ENCODE measurements at regions not wholly inside any gene's neighbourhood (a gene's known extent, or its start where the extent isn't known, plus 50 kb on each side); places are given as distances from the start of the nearest gene placed in this dataset.

GRCh38 chr4:36516522-36517095, 235.2 kb downstream of the DTHD1 start:
- H3K4me3 Mint-ChIP-seq, result no peak overlapping the region
- no peaks in the 10 kb centered on the region for H3K4me1 Mint-ChIP-seq
- no peaks in the 10 kb centered on the region for H3K27me3 Mint-ChIP-seq
- H3K9me3 Mint-ChIP-seq, result peaks cover 5% of the 10 kb centered on the region in 2 donors
- H3K27ac Mint-ChIP-seq, result no peak overlapping the region
- H3K36me3 Mint-ChIP-seq, result no peaks in the 10 kb centered on the region
- no peak for DNase-seq
- no peak for ATAC-seq (replicated peaks)

GRCh38 chr4:36523182-36523581, 241.8 kb downstream of the DTHD1 start:
- Mint-ChIP-seq H3K27me3 (no peaks in the 10 kb centered on the region), H3K4me1 (no peaks in the 10 kb centered on the region), H3K27ac (no peak overlapping the region), H3K9me3 (peaks cover 5 to 10% of the 10 kb centered on the region in 2 donors), H3K36me3 (no peaks in the 10 kb centered on the region), H3K4me3 (no peak overlapping the region)
- ATAC-seq (replicated peaks) (no peak), DNase-seq (no peak)

- no peaks in the 10 kb centered on the region for H3K4me1 Mint-ChIP-seq
- no peak overlapping the region for H3K4me3 Mint-ChIP-seq
- peaks cover 4 to 17% of the 10 kb centered on the region in 2 donors for H3K9me3 Mint-ChIP-seq
- DNase-seq, result no peak
- no peak for ATAC-seq (replicated peaks)
- no peaks in the 10 kb centered on the region for H3K36me3 Mint-ChIP-seq
- no peaks in the 10 kb centered on the region for H3K27me3 Mint-ChIP-seq
- no peak overlapping the region for H3K27ac Mint-ChIP-seq
Observed at GRCh38 chr4:36532670-36533379, 251.4 kb downstream of the DTHD1 start.

GRCh38 chr4:36533944-36534343, 252.5 kb downstream of the DTHD1 start:
- Mint-ChIP-seq H3K9me3 (peaks cover 4 to 12% of the 10 kb centered on the region in 2 donors), H3K4me3 (no peak overlapping the region), H3K4me1 (no peaks in the 10 kb centered on the region), H3K27ac (no peak overlapping the region), H3K27me3 (peaks cover 0 to 6% of the 10 kb centered on the region in 2 donors), H3K36me3 (no peaks in the 10 kb centered on the region)
- ATAC-seq (replicated peaks) (no peak), DNase-seq (no peak)

GRCh38 chr4:36547383-36547782, 266.0 kb downstream of the DTHD1 start:
- H3K27ac Mint-ChIP-seq, result no peak overlapping the region
- ATAC-seq (replicated peaks) (no peak), DNase-seq (no peak)
- no peaks in the 10 kb centered on the region for H3K27me3 Mint-ChIP-seq
- no peaks in the 10 kb centered on the region for H3K9me3 Mint-ChIP-seq
- H3K4me3 Mint-ChIP-seq, result no peak overlapping the region
- no peaks in the 10 kb centered on the region for H3K4me1 Mint-ChIP-seq
- H3K36me3 Mint-ChIP-seq, result no peaks in the 10 kb centered on the region

GRCh38 chr4:36549252-36549651, 267.8 kb downstream of the DTHD1 start:
- DNase-seq, result no peak
- H3K36me3 Mint-ChIP-seq, result no peaks in the 10 kb centered on the region
- no peaks in the 10 kb centered on the region for H3K4me1 Mint-ChIP-seq
- H3K9me3 Mint-ChIP-seq, result no peaks in the 10 kb centered on the region
- H3K27me3 Mint-ChIP-seq, result no peaks in the 10 kb centered on the region
- H3K4me3 Mint-ChIP-seq, result no peak overlapping the region
- H3K27ac Mint-ChIP-seq, result no peak overlapping the region
- ATAC-seq (replicated peaks), result no peak

GRCh38 chr4:36549992-36550391, 268.6 kb downstream of the DTHD1 start:
- Mint-ChIP-seq H3K4me3 (no peak overlapping the region), H3K36me3 (no peaks in the 10 kb centered on the region), H3K27ac (no peak overlapping the region), H3K4me1 (no peaks in the 10 kb centered on the region), H3K27me3 (no peaks in the 10 kb centered on the region), H3K9me3 (no peaks in the 10 kb centered on the region)
- ATAC-seq (replicated peaks), result no peak
- no peak for DNase-seq

GRCh38 chr4:36551697-36552214, 270.3 kb downstream of the DTHD1 start:
- ATAC-seq (replicated peaks) (no peak), DNase-seq (no peak)
- no peaks in the 10 kb centered on the region for H3K36me3 Mint-ChIP-seq
- no peaks in the 10 kb centered on the region for H3K9me3 Mint-ChIP-seq
- no peaks in the 10 kb centered on the region for H3K27me3 Mint-ChIP-seq
- no peak overlapping the region for H3K27ac Mint-ChIP-seq
- no peak overlapping the region for H3K4me3 Mint-ChIP-seq
- H3K4me1 Mint-ChIP-seq, result no peaks in the 10 kb centered on the region

GRCh38 chr4:36553029-36553428, 271.6 kb downstream of the DTHD1 start:
- no peaks in the 10 kb centered on the region for H3K4me1 Mint-ChIP-seq
- ATAC-seq (replicated peaks) (no peak), DNase-seq (no peak)
- no peaks in the 10 kb centered on the region for H3K9me3 Mint-ChIP-seq
- H3K27ac Mint-ChIP-seq, result no peak overlapping the region
- no peak overlapping the region for H3K4me3 Mint-ChIP-seq
- no peaks in the 10 kb centered on the region for H3K36me3 Mint-ChIP-seq
- peaks cover 0 to 4% of the 10 kb centered on the region in 2 donors for H3K27me3 Mint-ChIP-seq

- Mint-ChIP-seq H3K27ac (no peak overlapping the region), H3K9me3 (no peaks in the 10 kb centered on the region), H3K4me1 (no peaks in the 10 kb centered on the region), H3K27me3 (peaks cover 0 to 4% of the 10 kb centered on the region in 2 donors), H3K4me3 (no peak overlapping the region), H3K36me3 (no peaks in the 10 kb centered on the region)
- DNase-seq (no peak), ATAC-seq (replicated peaks) (no peak)
Observed at GRCh38 chr4:36553453-36553852, 272.0 kb downstream of the DTHD1 start.

GRCh38 chr4:36556984-36557383, 275.6 kb downstream of the DTHD1 start:
- DNase-seq (no peak), ATAC-seq (replicated peaks) (no peak)
- H3K4me1 Mint-ChIP-seq, result no peaks in the 10 kb centered on the region
- H3K27ac Mint-ChIP-seq, result no peak overlapping the region
- no peaks in the 10 kb centered on the region for H3K36me3 Mint-ChIP-seq
- no peaks in the 10 kb centered on the region for H3K9me3 Mint-ChIP-seq
- peaks cover 0 to 4% of the 10 kb centered on the region in 2 donors for H3K27me3 Mint-ChIP-seq
- H3K4me3 Mint-ChIP-seq, result no peak overlapping the region

GRCh38 chr4:36568575-36568974, 287.2 kb downstream of the DTHD1 start:
- H3K27ac Mint-ChIP-seq, result no peak overlapping the region
- H3K36me3 Mint-ChIP-seq, result no peaks in the 10 kb centered on the region
- H3K27me3 Mint-ChIP-seq, result peaks cover 0 to 4% of the 10 kb centered on the region in 2 donors
- ATAC-seq (replicated peaks), result no peak
- H3K9me3 Mint-ChIP-seq, result peaks cover 0 to 8% of the 10 kb centered on the region in 2 donors
- DNase-seq, result no peak
- H3K4me3 Mint-ChIP-seq, result no peak overlapping the region
- no peaks in the 10 kb centered on the region for H3K4me1 Mint-ChIP-seq

GRCh38 chr4:36573441-36573840, 292.0 kb downstream of the DTHD1 start:
- Mint-ChIP-seq H3K4me3 (no peak overlapping the region), H3K36me3 (peaks cover 0 to 3% of the 10 kb centered on the region in 2 donors), H3K9me3 (peaks cover 10 to 11% of the 10 kb centered on the region in 2 donors), H3K27ac (no peak overlapping the region), H3K27me3 (peaks cover 0 to 4% of the 10 kb centered on the region in 2 donors), H3K4me1 (no peaks in the 10 kb centered on the region)
- no peak for DNase-seq
- ATAC-seq (replicated peaks), result no peak

GRCh38 chr4:36574816-36575215, 293.4 kb downstream of the DTHD1 start:
- no peak for DNase-seq
- no peak for ATAC-seq (replicated peaks)
- H3K36me3 Mint-ChIP-seq, result peaks cover 0 to 3% of the 10 kb centered on the region in 2 donors
- no peak overlapping the region for H3K27ac Mint-ChIP-seq
- no peak overlapping the region for H3K4me3 Mint-ChIP-seq
- peaks cover 0 to 2% of the 10 kb centered on the region in 2 donors for H3K27me3 Mint-ChIP-seq
- H3K9me3 Mint-ChIP-seq, result peaks cover 10 to 11% of the 10 kb centered on the region in 2 donors
- H3K4me1 Mint-ChIP-seq, result no peaks in the 10 kb centered on the region

- no peak for DNase-seq
- Mint-ChIP-seq H3K27me3 (no peaks in the 10 kb centered on the region), H3K4me3 (no peak overlapping the region), H3K27ac (no peak overlapping the region), H3K4me1 (no peaks in the 10 kb centered on the region), H3K9me3 (peaks cover 0 to 5% of the 10 kb centered on the region in 2 donors), H3K36me3 (no peaks in the 10 kb centered on the region)
- ATAC-seq (replicated peaks), result no peak
Observed at GRCh38 chr4:36582198-36582597, 300.8 kb downstream of the DTHD1 start.
